ENCODE measurements at regions not wholly inside any gene's neighbourhood (a gene's known extent, or its start where the extent isn't known, plus 50 kb on each side); places are given as distances from the start of the nearest gene placed in this dataset.

GRCh38 chr6:91279740-91280493 is 693.0 kb upstream of the MAP3K7 start:
- Histone ChIP-seq H3K9me3 (no peaks in the 10 kb centered on the region), H3K4me3 (no peak overlapping the region), H3K27me3 (no peaks in the 10 kb centered on the region), H3K27ac (no peak overlapping the region), H3K4me1 (no peaks in the 10 kb centered on the region), H3K36me3 (no peaks in the 10 kb centered on the region)
- intact Hi-C loops (cut with DNase I; ENCODE audit: low total_unique reads), result no loop called here
- TF ChIP-seq POLR2A (IDR thresholded peaks at IDR 0.05) (no peak), POLR2AphosphoS5 (IDR thresholded peaks at IDR 0.05) (no peak), CTCF (IDR thresholded peaks at IDR 0.05) (no peak)
- DNase-seq (ENCODE audit: low spot score in 2 of 2), result no peak

- Histone ChIP-seq H3K4me3 (no peak overlapping the region), H3K27me3 (no peaks in the 10 kb centered on the region), H3K36me3 (no peaks in the 10 kb centered on the region), H3K9me3 (no peaks in the 10 kb centered on the region), H3K27ac (no peak overlapping the region), H3K4me1 (no peaks in the 10 kb centered on the region)
- intact Hi-C loops (cut with DNase I; ENCODE audit: low total_unique reads), result no loop called here
- no peak for DNase-seq (ENCODE audit: low spot score in 2 of 2)
- TF ChIP-seq POLR2A (IDR thresholded peaks at IDR 0.05) (no peak), CTCF (IDR thresholded peaks at IDR 0.05) (no peak), POLR2AphosphoS5 (IDR thresholded peaks at IDR 0.05) (no peak)
These were observed 691.5 kb upstream of the MAP3K7 start for GRCh38 chr6:91278416-91278815.

- no peak overlapping the region for H3K4me3 ChIP-seq
- intact Hi-C loops (cut with DNase I; ENCODE audit: low total_unique reads), result no loop called here
- no peaks in the 10 kb centered on the region for H3K4me1 ChIP-seq
- H3K9me3 ChIP-seq, result peaks cover 7 to 8% of the 10 kb centered on the region in 2 donors
- H3K27ac ChIP-seq, result no peak overlapping the region
- no peaks in the 10 kb centered on the region for H3K27me3 ChIP-seq
- no peaks in the 10 kb centered on the region for H3K36me3 ChIP-seq
- TF ChIP-seq POLR2AphosphoS5 (IDR thresholded peaks at IDR 0.05), result no peak
- no peak for TF ChIP-seq CTCF (IDR thresholded peaks at IDR 0.05)
- no peak for TF ChIP-seq POLR2A (IDR thresholded peaks at IDR 0.05)
- DNase-seq (ENCODE audit: low spot score in 2 of 2), result no peak
These were observed 689.4 kb upstream of the MAP3K7 start for GRCh38 chr6:91276315-91276714.

GRCh38 chr6:91273729-91274128 is 686.9 kb upstream of the MAP3K7 start:
- Histone ChIP-seq H3K27ac (no peak overlapping the region), H3K9me3 (peaks cover 9 to 10% of the 10 kb centered on the region in 2 donors), H3K36me3 (no peaks in the 10 kb centered on the region), H3K4me1 (no peaks in the 10 kb centered on the region), H3K27me3 (no peaks in the 10 kb centered on the region), H3K4me3 (no peak overlapping the region)
- DNase-seq (ENCODE audit: low spot score in 2 of 2), result no peak
- no peak for TF ChIP-seq CTCF (IDR thresholded peaks at IDR 0.05)
- no peak for TF ChIP-seq POLR2A (IDR thresholded peaks at IDR 0.05)
- TF ChIP-seq POLR2AphosphoS5 (IDR thresholded peaks at IDR 0.05), result no peak
- intact Hi-C loops (cut with DNase I; ENCODE audit: low total_unique reads), result no loop called here

- H3K9me3 ChIP-seq, result peaks cover 9 to 10% of the 10 kb centered on the region in 2 donors
- no peak overlapping the region for H3K27ac ChIP-seq
- no peak overlapping the region for H3K4me3 ChIP-seq
- no peak for TF ChIP-seq POLR2A (IDR thresholded peaks at IDR 0.05)
- no peak for TF ChIP-seq POLR2AphosphoS5 (IDR thresholded peaks at IDR 0.05)
- TF ChIP-seq CTCF (IDR thresholded peaks at IDR 0.05), result no peak
- no peaks in the 10 kb centered on the region for H3K36me3 ChIP-seq
- no peaks in the 10 kb centered on the region for H3K4me1 ChIP-seq
- no peaks in the 10 kb centered on the region for H3K27me3 ChIP-seq
- intact Hi-C loops (cut with DNase I; ENCODE audit: low total_unique reads), result no loop called here
- DNase-seq (ENCODE audit: low spot score in 2 of 2), result no peak
These were observed 684.9 kb upstream of the MAP3K7 start for GRCh38 chr6:91271807-91272206.

All from breast epithelium (tissue), 4 donors.